ENCODE measurements at regions not wholly inside any gene's neighbourhood (a gene's known extent, or its start where the extent isn't known, plus 50 kb on each side); places are given as distances from the start of the nearest gene placed in this dataset.

- DNase-seq (ENCODE audit: extremely low spot score, insufficient read length, low read depth): no peak
- FAIRE-seq: no peak
Observed at GRCh38 chr10:10644676-10645385, 372.8 kb upstream of the CELF2 start.

GRCh38 chr10:10647331-10647730 is 370.3 kb upstream of the CELF2 start:
- FAIRE-seq (no peak), DNase-seq (ENCODE audit: extremely low spot score, insufficient read length, low read depth) (no peak)

GRCh38 chr10:10657139-10657760 is 360.4 kb upstream of the CELF2 start:
- no peak for DNase-seq (ENCODE audit: extremely low spot score, insufficient read length, low read depth)
- no peak for FAIRE-seq

- DNase-seq (ENCODE audit: extremely low spot score, insufficient read length, low read depth) (no peak), FAIRE-seq (no peak)
Observed at GRCh38 chr10:10658172-10658785, 359.4 kb upstream of the CELF2 start.

- FAIRE-seq (no peak), DNase-seq (ENCODE audit: extremely low spot score, insufficient read length, low read depth) (no peak)
Observed at GRCh38 chr10:10660054-10660453, 357.6 kb upstream of the CELF2 start.

GRCh38 chr10:10661176-10661575 is 356.5 kb upstream of the CELF2 start:
- no peak for FAIRE-seq
- no peak for DNase-seq (ENCODE audit: extremely low spot score, insufficient read length, low read depth)

- no peak for FAIRE-seq
Observed at GRCh38 chr10:10662716-10663408, 354.8 kb upstream of the CELF2 start.

GRCh38 chr10:10663622-10664021 is 354.1 kb upstream of the CELF2 start:
- FAIRE-seq: no peak
- no peak for DNase-seq (ENCODE audit: extremely low spot score, insufficient read length, low read depth)

More at GRCh38 chr10:10662716-10663408, 354.8 kb upstream of the CELF2 start:
- DNase-seq (ENCODE audit: extremely low spot score, insufficient read length, low read depth): no peak

GRCh38 chr10:10665750-10666149 is 351.9 kb upstream of the CELF2 start:
- DNase-seq (ENCODE audit: extremely low spot score, insufficient read length, low read depth) (no peak), FAIRE-seq (no peak)

- DNase-seq (ENCODE audit: extremely low spot score, insufficient read length, low read depth): no peak
Observed at GRCh38 chr10:10667466-10667865, 350.2 kb upstream of the CELF2 start.

GRCh38 chr10:10676972-10677371 is 340.7 kb upstream of the CELF2 start:
- DNase-seq (ENCODE audit: extremely low spot score, insufficient read length, low read depth) (no peak), FAIRE-seq (no peak)

More at GRCh38 chr10:10667466-10667865, 350.2 kb upstream of the CELF2 start:
- FAIRE-seq: no peak

- FAIRE-seq: no peak
- no peak for DNase-seq (ENCODE audit: extremely low spot score, insufficient read length, low read depth)
Observed at GRCh38 chr10:10677479-10677878, 340.2 kb upstream of the CELF2 start.

GRCh38 chr10:10680496-10680895 is 337.2 kb upstream of the CELF2 start:
- no peak for DNase-seq (ENCODE audit: extremely low spot score, insufficient read length, low read depth)
- no peak for FAIRE-seq

GRCh38 chr10:10684972-10685371 is 332.7 kb upstream of the CELF2 start:
- FAIRE-seq (no peak), DNase-seq (ENCODE audit: extremely low spot score, insufficient read length, low read depth) (no peak)

- DNase-seq (ENCODE audit: extremely low spot score, insufficient read length, low read depth) (no peak), FAIRE-seq (peak; percentile 26)
Observed at GRCh38 chr10:10685566-10685965, 332.1 kb upstream of the CELF2 start.

- DNase-seq (ENCODE audit: extremely low spot score, insufficient read length, low read depth) (no peak), FAIRE-seq (no peak)
Observed at GRCh38 chr10:10687751-10688150, 329.9 kb upstream of the CELF2 start.

GRCh38 chr10:10699427-10699826 is 318.2 kb upstream of the CELF2 start:
- FAIRE-seq (no peak), DNase-seq (ENCODE audit: extremely low spot score, insufficient read length, low read depth) (no peak)

GRCh38 chr10:10701084-10701611 is 316.5 kb upstream of the CELF2 start:
- DNase-seq (ENCODE audit: extremely low spot score, insufficient read length, low read depth) (no peak), FAIRE-seq (no peak)

- DNase-seq (ENCODE audit: extremely low spot score, insufficient read length, low read depth) (no peak), FAIRE-seq (no peak)
Observed at GRCh38 chr10:10702211-10702610, 315.5 kb upstream of the CELF2 start.

GRCh38 chr10:10703382-10703781 is 314.3 kb upstream of the CELF2 start:
- DNase-seq (ENCODE audit: extremely low spot score, insufficient read length, low read depth) (no peak), FAIRE-seq (no peak)

Measured in GM18507 (cell line).